ENCODE measurements at regions not wholly inside any gene's neighbourhood (a gene's known extent, or its start where the extent isn't known, plus 50 kb on each side); places are given as distances from the start of the nearest gene placed in this dataset.

DNA sequence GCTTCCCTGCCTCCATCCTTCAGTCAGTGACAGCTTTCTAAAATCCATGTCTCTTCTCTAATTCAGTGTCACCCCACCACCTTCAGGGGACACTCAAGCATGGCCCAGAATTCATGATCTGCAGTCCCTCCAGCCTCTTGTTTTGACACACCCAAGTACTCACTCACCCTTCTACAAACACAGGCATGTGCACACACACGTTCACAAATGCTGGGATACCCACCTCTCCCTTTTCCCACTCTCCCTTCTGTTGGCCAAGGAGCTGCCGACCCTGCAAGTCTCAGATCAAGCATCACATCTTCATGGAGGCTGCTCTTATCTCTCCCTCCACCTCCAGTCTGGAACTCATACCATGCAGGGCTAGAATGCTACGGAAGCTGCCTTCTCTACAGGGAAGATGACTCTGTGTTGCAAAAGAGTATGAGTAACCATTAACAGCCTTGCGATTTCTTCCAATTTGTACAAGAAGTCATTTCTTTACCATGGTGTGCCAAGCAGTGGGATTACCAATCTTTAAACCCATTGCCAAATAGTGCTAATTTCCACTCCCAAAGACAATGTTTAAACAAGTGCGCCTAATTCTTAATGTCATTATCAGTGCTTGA, 196.1 kb downstream of the BCL11B start:
- TF ChIP-seq, protein P1, sequence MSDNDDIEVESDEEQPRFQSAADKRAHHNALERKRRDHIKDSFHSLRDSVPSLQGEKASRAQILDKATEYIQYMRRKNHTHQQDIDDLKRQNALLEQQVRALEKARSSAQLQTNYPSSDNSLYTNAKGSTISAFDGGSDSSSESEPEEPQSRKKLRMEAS (IDR thresholded peaks at IDR 0.05; ENCODE audit: low read depth) = no peak
- TF ChIP-seq, protein P2, sequence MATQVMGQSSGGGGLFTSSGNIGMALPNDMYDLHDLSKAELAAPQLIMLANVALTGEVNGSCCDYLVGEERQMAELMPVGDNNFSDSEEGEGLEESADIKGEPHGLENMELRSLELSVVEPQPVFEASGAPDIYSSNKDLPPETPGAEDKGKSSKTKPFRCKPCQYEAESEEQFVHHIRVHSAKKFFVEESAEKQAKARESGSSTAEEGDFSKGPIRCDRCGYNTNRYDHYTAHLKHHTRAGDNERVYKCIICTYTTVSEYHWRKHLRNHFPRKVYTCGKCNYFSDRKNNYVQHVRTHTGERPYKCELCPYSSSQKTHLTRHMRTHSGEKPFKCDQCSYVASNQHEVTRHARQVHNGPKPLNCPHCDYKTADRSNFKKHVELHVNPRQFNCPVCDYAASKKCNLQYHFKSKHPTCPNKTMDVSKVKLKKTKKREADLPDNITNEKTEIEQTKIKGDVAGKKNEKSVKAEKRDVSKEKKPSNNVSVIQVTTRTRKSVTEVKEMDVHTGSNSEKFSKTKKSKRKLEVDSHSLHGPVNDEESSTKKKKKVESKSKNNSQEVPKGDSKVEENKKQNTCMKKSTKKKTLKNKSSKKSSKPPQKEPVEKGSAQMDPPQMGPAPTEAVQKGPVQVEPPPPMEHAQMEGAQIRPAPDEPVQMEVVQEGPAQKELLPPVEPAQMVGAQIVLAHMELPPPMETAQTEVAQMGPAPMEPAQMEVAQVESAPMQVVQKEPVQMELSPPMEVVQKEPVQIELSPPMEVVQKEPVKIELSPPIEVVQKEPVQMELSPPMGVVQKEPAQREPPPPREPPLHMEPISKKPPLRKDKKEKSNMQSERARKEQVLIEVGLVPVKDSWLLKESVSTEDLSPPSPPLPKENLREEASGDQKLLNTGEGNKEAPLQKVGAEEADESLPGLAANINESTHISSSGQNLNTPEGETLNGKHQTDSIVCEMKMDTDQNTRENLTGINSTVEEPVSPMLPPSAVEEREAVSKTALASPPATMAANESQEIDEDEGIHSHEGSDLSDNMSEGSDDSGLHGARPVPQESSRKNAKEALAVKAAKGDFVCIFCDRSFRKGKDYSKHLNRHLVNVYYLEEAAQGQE (IDR thresholded peaks at IDR 0.05; ENCODE audit: low read depth, low read length) = no peak
- TF ChIP-seq RAD21 (IDR thresholded peaks at IDR 0.05; ENCODE audit: low read length) = no peak
- no peak for TF ChIP-seq MXI1 (IDR thresholded peaks at IDR 0.05; ENCODE audit: low read depth, low read length)
- TF ChIP-seq, protein P3, sequence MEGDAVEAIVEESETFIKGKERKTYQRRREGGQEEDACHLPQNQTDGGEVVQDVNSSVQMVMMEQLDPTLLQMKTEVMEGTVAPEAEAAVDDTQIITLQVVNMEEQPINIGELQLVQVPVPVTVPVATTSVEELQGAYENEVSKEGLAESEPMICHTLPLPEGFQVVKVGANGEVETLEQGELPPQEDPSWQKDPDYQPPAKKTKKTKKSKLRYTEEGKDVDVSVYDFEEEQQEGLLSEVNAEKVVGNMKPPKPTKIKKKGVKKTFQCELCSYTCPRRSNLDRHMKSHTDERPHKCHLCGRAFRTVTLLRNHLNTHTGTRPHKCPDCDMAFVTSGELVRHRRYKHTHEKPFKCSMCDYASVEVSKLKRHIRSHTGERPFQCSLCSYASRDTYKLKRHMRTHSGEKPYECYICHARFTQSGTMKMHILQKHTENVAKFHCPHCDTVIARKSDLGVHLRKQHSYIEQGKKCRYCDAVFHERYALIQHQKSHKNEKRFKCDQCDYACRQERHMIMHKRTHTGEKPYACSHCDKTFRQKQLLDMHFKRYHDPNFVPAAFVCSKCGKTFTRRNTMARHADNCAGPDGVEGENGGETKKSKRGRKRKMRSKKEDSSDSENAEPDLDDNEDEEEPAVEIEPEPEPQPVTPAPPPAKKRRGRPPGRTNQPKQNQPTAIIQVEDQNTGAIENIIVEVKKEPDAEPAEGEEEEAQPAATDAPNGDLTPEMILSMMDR (IDR thresholded peaks at IDR 0.05) = no peak
- TF ChIP-seq POLR2AphosphoS5 (IDR thresholded peaks at IDR 0.05; ENCODE audit: low read depth, low read length) = no peak
- TF ChIP-seq SIN3A (IDR thresholded peaks at IDR 0.05; ENCODE audit: borderline replicate concordance, low read depth, low read length) = no peak
- TF ChIP-seq YY1 (IDR thresholded peaks at IDR 0.05; ENCODE audit: low read depth) = no peak
- TF ChIP-seq EP300 (IDR thresholded peaks at IDR 0.05; ENCODE audit: borderline replicate concordance in 1 of 2, low read depth in 1 of 2, low read length in 1 of 2) = no peak

All from SK-N-SH (cell line).